ENCODE measurements at regions not wholly inside any gene's neighbourhood (a gene's known extent, or its start where the extent isn't known, plus 50 kb on each side); places are given as distances from the start of the nearest gene placed in this dataset.

DNA sequence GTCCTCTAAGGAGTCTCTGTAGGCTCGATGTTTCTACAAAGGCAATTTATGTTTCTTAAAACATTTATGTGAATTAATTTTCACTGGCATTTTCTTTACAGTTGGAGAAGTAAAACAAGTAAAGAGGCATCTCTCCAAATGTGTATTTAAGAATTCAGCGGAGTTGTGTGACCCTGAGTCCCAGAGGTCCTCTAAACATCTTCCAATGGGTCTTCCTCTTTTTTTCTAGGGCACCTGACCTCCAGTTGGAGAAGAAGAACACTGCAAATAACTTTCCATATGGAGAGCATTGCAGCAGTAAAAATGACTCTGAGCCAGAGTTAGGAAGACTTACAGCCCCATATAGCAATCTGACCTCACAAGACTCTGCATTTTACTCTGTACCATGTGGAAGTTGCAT lies 480.5 kb upstream of the RAG2 start:
- TF ChIP-seq, protein P1, sequence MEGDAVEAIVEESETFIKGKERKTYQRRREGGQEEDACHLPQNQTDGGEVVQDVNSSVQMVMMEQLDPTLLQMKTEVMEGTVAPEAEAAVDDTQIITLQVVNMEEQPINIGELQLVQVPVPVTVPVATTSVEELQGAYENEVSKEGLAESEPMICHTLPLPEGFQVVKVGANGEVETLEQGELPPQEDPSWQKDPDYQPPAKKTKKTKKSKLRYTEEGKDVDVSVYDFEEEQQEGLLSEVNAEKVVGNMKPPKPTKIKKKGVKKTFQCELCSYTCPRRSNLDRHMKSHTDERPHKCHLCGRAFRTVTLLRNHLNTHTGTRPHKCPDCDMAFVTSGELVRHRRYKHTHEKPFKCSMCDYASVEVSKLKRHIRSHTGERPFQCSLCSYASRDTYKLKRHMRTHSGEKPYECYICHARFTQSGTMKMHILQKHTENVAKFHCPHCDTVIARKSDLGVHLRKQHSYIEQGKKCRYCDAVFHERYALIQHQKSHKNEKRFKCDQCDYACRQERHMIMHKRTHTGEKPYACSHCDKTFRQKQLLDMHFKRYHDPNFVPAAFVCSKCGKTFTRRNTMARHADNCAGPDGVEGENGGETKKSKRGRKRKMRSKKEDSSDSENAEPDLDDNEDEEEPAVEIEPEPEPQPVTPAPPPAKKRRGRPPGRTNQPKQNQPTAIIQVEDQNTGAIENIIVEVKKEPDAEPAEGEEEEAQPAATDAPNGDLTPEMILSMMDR (IDR thresholded peaks at IDR 0.05; ENCODE audit: low read depth, low read length) = no peak
- H3K4me3 ChIP-seq (ENCODE audit: low read depth, low read length) = no peak overlapping the region
- no peaks in the 10 kb centered on the region for H3K9me3 ChIP-seq (ENCODE audit: severe bottlenecking)
- no peaks in the 10 kb centered on the region for H3K27me3 ChIP-seq (ENCODE audit: insufficient read depth, low read depth, severe bottlenecking)
- no peak for DNase-seq
- no peaks in the 10 kb centered on the region for H3K36me3 ChIP-seq
- H3K27ac ChIP-seq = no peak overlapping the region

DNA sequence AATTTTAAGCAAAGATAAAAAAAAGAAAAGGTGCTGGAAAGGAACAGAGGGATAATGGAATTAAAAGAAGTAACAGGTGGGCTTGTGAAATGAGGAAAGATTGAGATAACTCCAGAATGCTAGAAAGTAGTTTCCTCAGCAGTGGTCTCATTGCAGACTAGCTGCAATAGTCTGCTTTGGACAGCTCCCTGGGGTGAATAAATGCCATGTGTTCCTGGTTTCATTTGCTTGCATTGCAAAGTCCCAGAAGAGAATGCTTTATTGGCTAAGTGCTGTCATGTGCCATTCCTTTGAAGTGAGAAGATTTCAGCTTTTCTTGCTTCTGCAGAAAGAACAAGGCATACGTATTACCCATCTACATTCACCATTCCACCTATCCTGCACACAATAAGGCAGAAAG lies 478.8 kb upstream of the RAG2 start:
- TF ChIP-seq, protein P1 (IDR thresholded peaks at IDR 0.05; ENCODE audit: low read depth, low read length) = no peak
- Histone ChIP-seq H3K36me3 (no peaks in the 10 kb centered on the region), H3K4me3 (ENCODE audit: low read depth, low read length) (no peak overlapping the region), H3K27me3 (ENCODE audit: insufficient read depth, low read depth, severe bottlenecking) (no peaks in the 10 kb centered on the region), H3K27ac (no peak overlapping the region), H3K9me3 (ENCODE audit: severe bottlenecking) (no peaks in the 10 kb centered on the region)
- DNase-seq = no peak

DNA sequence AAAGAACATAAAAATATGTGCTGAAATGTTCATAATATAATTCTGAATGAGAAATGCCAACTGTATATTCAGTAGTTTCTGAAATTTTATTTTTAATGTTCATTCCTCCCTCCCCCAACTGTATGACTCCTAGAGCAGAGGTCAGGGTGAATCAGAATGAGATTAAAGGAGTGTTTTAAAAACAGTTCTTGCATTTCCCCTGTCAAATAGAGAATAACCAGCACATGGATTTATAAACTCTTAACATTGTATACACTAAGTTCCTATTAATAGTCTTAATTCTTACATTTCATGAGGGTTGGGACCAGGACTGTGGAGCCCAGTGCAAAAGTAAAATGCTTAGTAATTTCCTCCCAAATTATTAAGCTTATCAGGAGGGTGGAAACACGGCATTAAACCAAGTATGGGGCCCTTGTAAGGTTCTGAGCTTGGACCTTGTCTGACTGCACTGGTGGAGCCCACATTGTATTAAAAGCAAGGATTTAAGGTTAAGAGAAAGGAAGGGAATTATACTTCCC lies 474.6 kb upstream of the RAG2 start:
- Histone ChIP-seq H3K27me3 (ENCODE audit: insufficient read depth, low read depth, severe bottlenecking) (no peaks in the 10 kb centered on the region), H3K27ac (no peak overlapping the region), H3K4me3 (ENCODE audit: low read depth, low read length) (no peak overlapping the region), H3K36me3 (no peaks in the 10 kb centered on the region), H3K9me3 (ENCODE audit: severe bottlenecking) (no peaks in the 10 kb centered on the region)
- TF ChIP-seq, protein P1 (IDR thresholded peaks at IDR 0.05; ENCODE audit: low read depth, low read length) = no peak
- no peak for DNase-seq

DNA sequence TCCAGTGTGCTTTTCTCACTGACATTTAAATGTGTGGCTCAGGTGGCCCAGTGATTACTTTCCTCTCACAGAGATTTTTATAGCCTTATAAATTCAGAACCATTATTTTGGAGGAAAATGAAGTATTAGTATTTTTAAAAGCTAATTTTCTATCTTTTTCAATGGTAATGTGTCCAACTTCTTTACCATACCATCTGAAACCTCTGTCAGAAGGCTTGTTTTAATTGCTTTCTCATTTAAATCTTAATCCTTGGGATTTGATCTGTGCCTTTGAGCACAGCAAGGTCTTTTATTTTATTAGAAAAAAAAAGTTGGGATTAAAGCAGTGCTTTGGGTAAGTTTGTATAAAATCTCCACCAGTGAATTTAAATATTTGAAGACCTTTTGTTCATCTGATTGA lies 452.3 kb upstream of the RAG2 start:
- DNase-seq = no peak
- Histone ChIP-seq H3K4me3 (ENCODE audit: low read depth, low read length) (no peak overlapping the region), H3K27ac (no peak overlapping the region), H3K9me3 (ENCODE audit: severe bottlenecking) (no peaks in the 10 kb centered on the region), H3K27me3 (ENCODE audit: insufficient read depth, low read depth, severe bottlenecking) (no peaks in the 10 kb centered on the region), H3K36me3 (no peaks in the 10 kb centered on the region)
- TF ChIP-seq, protein P1 (IDR thresholded peaks at IDR 0.05; ENCODE audit: low read depth, low read length) = no peak

DNA sequence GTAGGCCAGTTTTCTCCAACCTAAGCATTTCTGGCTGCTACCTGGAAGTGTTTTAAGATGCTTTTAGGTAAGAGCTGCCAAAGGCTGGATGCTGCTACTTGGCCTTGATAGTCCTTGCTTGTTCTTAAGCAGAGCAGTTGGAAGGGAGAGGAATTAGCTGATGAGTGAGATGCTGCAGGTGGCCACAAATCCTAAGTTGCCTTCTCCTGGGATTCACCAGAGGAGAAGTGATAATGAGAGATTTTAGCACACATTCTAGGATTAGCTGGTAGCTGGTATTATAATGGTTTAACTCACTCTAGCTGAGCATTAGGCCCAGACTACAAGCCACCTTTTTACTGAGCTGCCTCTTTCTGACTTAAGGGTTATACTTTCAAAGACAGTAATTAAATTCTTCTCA lies 442.9 kb upstream of the RAG2 start:
- no peaks in the 10 kb centered on the region for H3K36me3 ChIP-seq
- TF ChIP-seq, protein P1 (IDR thresholded peaks at IDR 0.05; ENCODE audit: low read depth, low read length) = no peak
- peak overlapping the region; percentile 25 for H3K27ac ChIP-seq
- H3K27me3 ChIP-seq (ENCODE audit: insufficient read depth, low read depth, severe bottlenecking) = no peaks in the 10 kb centered on the region
- H3K4me3 ChIP-seq (ENCODE audit: low read depth, low read length) = no peak overlapping the region
- DNase-seq = peak; percentile 81
- H3K9me3 ChIP-seq (ENCODE audit: severe bottlenecking) = no peaks in the 10 kb centered on the region

DNA sequence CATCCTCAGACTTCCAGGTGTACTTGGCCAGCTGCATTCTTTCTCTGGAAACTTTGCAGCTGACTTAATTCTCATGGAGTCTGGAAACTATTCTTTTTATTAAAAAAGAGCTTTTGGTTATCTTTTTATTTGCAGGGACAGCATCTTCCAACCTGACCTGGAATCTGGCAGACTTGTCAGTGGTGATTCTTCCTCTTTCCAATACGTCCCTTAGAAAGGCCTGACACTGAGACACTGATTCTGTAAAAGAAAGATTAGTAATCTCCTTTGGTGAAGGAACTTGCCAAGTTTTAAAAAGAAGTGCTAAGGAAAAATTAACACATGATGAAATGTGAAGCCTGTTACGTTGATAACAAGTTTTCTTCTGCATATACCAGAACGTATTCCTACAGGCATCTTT lies 440.9 kb upstream of the RAG2 start:
- no peak for DNase-seq
- Histone ChIP-seq H3K36me3 (no peaks in the 10 kb centered on the region), H3K9me3 (ENCODE audit: severe bottlenecking) (no peaks in the 10 kb centered on the region), H3K27ac (no peak overlapping the region), H3K4me3 (ENCODE audit: low read depth, low read length) (no peak overlapping the region), H3K27me3 (ENCODE audit: insufficient read depth, low read depth, severe bottlenecking) (no peaks in the 10 kb centered on the region)
- TF ChIP-seq, protein P1 (IDR thresholded peaks at IDR 0.05; ENCODE audit: low read depth, low read length) = no peak
